ENCODE measurements at regions not wholly inside any gene's neighbourhood (a gene's known extent, or its start where the extent isn't known, plus 50 kb on each side); places are given as distances from the start of the nearest gene placed in this dataset.
"Not testable (repeated sequence)": the region's sequence is repeated elsewhere in the genome, so short reads cannot be mapped to it uniquely, and the experiment has no call there.

DNA sequence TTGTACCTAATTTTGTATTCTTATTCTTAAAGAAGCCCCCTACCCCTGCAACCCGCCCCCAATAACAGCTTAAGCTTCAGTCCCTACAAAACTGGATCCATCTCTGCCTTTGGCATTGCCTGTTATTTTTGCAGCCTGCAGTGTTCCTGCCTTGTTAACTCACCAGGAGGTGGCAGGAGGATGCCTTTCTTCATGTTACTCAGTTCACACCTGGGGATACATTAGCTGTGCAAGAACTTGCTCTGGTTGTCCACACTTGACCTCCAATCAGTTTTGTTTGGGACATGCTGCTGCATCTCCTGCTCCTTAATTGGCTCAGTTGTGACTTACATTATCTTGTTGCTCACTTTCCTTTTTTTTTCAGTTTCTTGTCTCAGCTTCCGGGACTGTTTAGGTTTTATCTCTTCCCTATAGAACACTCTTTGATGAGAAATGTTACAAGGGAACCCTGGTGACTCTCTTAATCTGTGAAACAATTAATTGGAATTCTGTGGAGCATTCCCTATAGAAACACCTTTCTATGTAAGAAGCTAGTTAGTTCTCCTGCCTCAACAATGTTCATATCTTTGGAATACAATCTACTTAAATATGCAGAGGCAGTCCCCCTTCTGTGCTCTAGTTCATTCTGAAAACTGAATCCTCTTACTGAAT is 467.7 kb upstream of the ACO1 start:
- Histone ChIP-seq H3K4me3 (ENCODE audit: low read depth, low read length) (no peak overlapping the region), H3K36me3 (ENCODE audit: control insufficient read depth in 2 of 2, insufficient read depth in 1 of 2, low read length in 2 of 2) (no peaks in the 10 kb centered on the region), H3K4me1 (ENCODE audit: control insufficient read depth, insufficient read depth, low read length) (no peaks in the 10 kb centered on the region), H3K9me3 (ENCODE audit: control insufficient read depth, insufficient read depth, low read depth, low read length) (no peaks in the 10 kb centered on the region), H3K27ac (ENCODE audit: extremely low read depth, low read depth, low read length) (no peak overlapping the region)
- POLR2A ChIA-PET = no interaction called here
- CTCF ChIA-PET = no interaction called here
- no peak for TF ChIP-seq TCF7L2 (IDR thresholded peaks at IDR 0.05; ENCODE audit: borderline replicate concordance, low read depth, low read length)
- TF ChIP-seq ZNF837 (tag by site-specific recombination; IDR thresholded peaks at IDR 0.05) = no peak
- TF ChIP-seq ZNF140 (tag by site-specific recombination; IDR thresholded peaks at IDR 0.05) = no peak
- no peak for TF ChIP-seq ZFHX2 (tag by site-specific recombination; conservative IDR thresholded peaks at IDR 0.05)
- TF ChIP-seq ZNF292 (tag by site-specific recombination; IDR thresholded peaks at IDR 0.05; ENCODE audit: borderline replicate concordance, low read depth) = no peak
- TF ChIP-seq ZNF239 (tag by site-specific recombination; IDR thresholded peaks at IDR 0.05) = no peak
- TF ChIP-seq GLI2 (tag by site-specific recombination; IDR thresholded peaks at IDR 0.05; ENCODE audit: borderline replicate concordance, low read depth) = no peak
- no peak for TF ChIP-seq ZNF366 (tag by site-specific recombination; conservative IDR thresholded peaks at IDR 0.05)
- TF ChIP-seq ZNF473 (tag by site-specific recombination; IDR thresholded peaks at IDR 0.05) = no peak
- TF ChIP-seq ZNF530 (tag by site-specific recombination; IDR thresholded peaks at IDR 0.05; ENCODE audit: low read depth) = no peak
- no peak for TF ChIP-seq ZNF76 (tag by site-specific recombination; IDR thresholded peaks at IDR 0.05; ENCODE audit: borderline replicate concordance, low read depth)
- TF ChIP-seq ZNF202 (tag by site-specific recombination; IDR thresholded peaks at IDR 0.05; ENCODE audit: borderline replicate concordance) = no peak
- no peak for TF ChIP-seq ZNF768 (tag by site-specific recombination; IDR thresholded peaks at IDR 0.05)
- no peak for TF ChIP-seq ZNF211 (tag by site-specific recombination; IDR thresholded peaks at IDR 0.05; ENCODE audit: low read depth)
- TF ChIP-seq, protein P1, sequence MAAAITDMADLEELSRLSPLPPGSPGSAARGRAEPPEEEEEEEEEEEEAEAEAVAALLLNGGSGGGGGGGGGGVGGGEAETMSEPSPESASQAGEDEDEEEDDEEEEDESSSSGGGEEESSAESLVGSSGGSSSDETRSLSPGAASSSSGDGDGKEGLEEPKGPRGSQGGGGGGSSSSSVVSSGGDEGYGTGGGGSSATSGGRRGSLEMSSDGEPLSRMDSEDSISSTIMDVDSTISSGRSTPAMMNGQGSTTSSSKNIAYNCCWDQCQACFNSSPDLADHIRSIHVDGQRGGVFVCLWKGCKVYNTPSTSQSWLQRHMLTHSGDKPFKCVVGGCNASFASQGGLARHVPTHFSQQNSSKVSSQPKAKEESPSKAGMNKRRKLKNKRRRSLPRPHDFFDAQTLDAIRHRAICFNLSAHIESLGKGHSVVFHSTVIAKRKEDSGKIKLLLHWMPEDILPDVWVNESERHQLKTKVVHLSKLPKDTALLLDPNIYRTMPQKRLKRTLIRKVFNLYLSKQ (tag by site-specific recombination; IDR thresholded peaks at IDR 0.05; ENCODE audit: borderline replicate concordance) = no peak
- TF ChIP-seq, protein P2, sequence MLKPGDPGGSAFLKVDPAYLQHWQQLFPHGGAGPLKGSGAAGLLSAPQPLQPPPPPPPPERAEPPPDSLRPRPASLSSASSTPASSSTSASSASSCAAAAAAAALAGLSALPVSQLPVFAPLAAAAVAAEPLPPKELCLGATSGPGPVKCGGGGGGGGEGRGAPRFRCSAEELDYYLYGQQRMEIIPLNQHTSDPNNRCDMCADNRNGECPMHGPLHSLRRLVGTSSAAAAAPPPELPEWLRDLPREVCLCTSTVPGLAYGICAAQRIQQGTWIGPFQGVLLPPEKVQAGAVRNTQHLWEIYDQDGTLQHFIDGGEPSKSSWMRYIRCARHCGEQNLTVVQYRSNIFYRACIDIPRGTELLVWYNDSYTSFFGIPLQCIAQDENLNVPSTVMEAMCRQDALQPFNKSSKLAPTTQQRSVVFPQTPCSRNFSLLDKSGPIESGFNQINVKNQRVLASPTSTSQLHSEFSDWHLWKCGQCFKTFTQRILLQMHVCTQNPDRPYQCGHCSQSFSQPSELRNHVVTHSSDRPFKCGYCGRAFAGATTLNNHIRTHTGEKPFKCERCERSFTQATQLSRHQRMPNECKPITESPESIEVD (tag by site-specific recombination; IDR thresholded peaks at IDR 0.05) = no peak
- no peak for TF ChIP-seq ZIC2 (tag by site-specific recombination; IDR thresholded peaks at IDR 0.05)
- TF ChIP-seq, protein P3, sequence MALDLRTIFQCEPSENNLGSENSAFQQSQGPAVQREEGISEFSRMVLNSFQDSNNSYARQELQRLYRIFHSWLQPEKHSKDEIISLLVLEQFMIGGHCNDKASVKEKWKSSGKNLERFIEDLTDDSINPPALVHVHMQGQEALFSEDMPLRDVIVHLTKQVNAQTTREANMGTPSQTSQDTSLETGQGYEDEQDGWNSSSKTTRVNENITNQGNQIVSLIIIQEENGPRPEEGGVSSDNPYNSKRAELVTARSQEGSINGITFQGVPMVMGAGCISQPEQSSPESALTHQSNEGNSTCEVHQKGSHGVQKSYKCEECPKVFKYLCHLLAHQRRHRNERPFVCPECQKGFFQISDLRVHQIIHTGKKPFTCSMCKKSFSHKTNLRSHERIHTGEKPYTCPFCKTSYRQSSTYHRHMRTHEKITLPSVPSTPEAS (tag by site-specific recombination; IDR thresholded peaks at IDR 0.05) = no peak
- TF ChIP-seq MZF1 (tag by site-specific recombination; IDR thresholded peaks at IDR 0.05; ENCODE audit: borderline replicate concordance) = no peak

DNA sequence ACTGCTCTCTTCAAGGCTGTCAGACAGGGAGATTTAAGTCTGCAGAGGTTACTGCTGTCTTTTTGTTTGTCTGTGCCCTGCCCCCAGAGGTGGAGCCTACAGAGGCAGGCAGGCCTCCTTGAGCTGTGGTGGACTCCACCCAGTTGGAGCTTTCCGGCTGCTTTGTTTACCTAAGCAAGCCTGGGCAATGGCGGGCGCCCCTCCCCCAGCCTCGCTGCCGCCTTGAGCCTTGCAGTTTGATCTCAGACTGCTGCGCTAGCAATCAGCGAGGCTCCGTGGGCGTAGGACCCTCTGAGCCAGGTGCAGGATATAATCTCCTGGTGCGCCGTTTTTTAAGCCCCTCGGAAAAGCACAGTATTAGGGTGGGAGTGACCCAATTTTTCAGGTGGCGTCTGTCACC is 446.7 kb upstream of the ACO1 start:
- H3K36me3 ChIP-seq (ENCODE audit: control insufficient read depth in 2 of 2, insufficient read depth in 1 of 2, low read length in 2 of 2); H3K9me3 ChIP-seq (ENCODE audit: control insufficient read depth, insufficient read depth, low read depth, low read length); H3K27ac ChIP-seq (ENCODE audit: extremely low read depth, low read depth, low read length); H3K4me3 ChIP-seq (ENCODE audit: low read depth, low read length); H3K4me1 ChIP-seq (ENCODE audit: control insufficient read depth, insufficient read depth, low read length); CTCF ChIA-PET; POLR2A ChIA-PET: not testable (repeated sequence)

All from HEK293 (cell line).